ENCODE measurements at regions not wholly inside any gene's neighbourhood (a gene's known extent, or its start where the extent isn't known, plus 50 kb on each side); places are given as distances from the start of the nearest gene placed in this dataset.

GRCh38 chr4:18480342-18480741 is 458.8 kb upstream of the LCORL start:
- TF ChIP-seq CTCF (IDR thresholded peaks at IDR 0.05), result no peak
- no peak for TF ChIP-seq POLR2AphosphoS5 (IDR thresholded peaks at IDR 0.05)
- no peak for TF ChIP-seq POLR2A (IDR thresholded peaks at IDR 0.05)
